ENCODE measurements at regions not wholly inside any gene's neighbourhood (a gene's known extent, or its start where the extent isn't known, plus 50 kb on each side); places are given as distances from the start of the nearest gene placed in this dataset.
"Not testable (repeated sequence)": the region's sequence is repeated elsewhere in the genome, so short reads cannot be mapped to it uniquely, and the experiment has no call there.

GRCh38 chr5:89351975-89352374 is 469.0 kb upstream of the MEF2C start:
- DNase-seq (ENCODE audit: low read depth in 2 of 2): no peak

- no peak for DNase-seq (ENCODE audit: low read depth in 2 of 2)
Measured at GRCh38 chr5:89351222-89351621, 468.2 kb upstream of the MEF2C start.

- no peak for DNase-seq (ENCODE audit: low read depth in 2 of 2)
Measured at GRCh38 chr5:89350684-89351083, 467.7 kb upstream of the MEF2C start.

GRCh38 chr5:89349246-89349980 is 466.4 kb upstream of the MEF2C start:
- DNase-seq (ENCODE audit: low read depth in 2 of 2): no peak

GRCh38 chr5:89346573-89346972 is 463.6 kb upstream of the MEF2C start:
- DNase-seq (ENCODE audit: low read depth in 2 of 2): no peak

GRCh38 chr5:89343666-89344065 is 460.7 kb upstream of the MEF2C start:
- DNase-seq (ENCODE audit: low read depth in 2 of 2): no peak

- DNase-seq (ENCODE audit: low read depth in 2 of 2): no peak
Measured at GRCh38 chr5:89342106-89342876, 459.3 kb upstream of the MEF2C start.

- DNase-seq (ENCODE audit: low read depth in 2 of 2): no peak
Measured at GRCh38 chr5:89338935-89339334, 456.0 kb upstream of the MEF2C start.

GRCh38 chr5:89336111-89336510 is 453.1 kb upstream of the MEF2C start:
- no peak for DNase-seq (ENCODE audit: low read depth in 2 of 2)

GRCh38 chr5:89330140-89330539 is 447.2 kb upstream of the MEF2C start:
- DNase-seq (ENCODE audit: low read depth in 2 of 2): no peak

GRCh38 chr5:89327608-89328007 is 444.6 kb upstream of the MEF2C start:
- DNase-seq (ENCODE audit: low read depth in 2 of 2): no peak

- DNase-seq (ENCODE audit: low read depth in 2 of 2): no peak
Measured at GRCh38 chr5:89324990-89325389, 442.0 kb upstream of the MEF2C start.

- DNase-seq (ENCODE audit: low read depth in 2 of 2): no peak
Measured at GRCh38 chr5:89320421-89321277, 437.7 kb upstream of the MEF2C start.

- DNase-seq (ENCODE audit: low read depth in 2 of 2): not testable (repeated sequence)
Measured at GRCh38 chr5:89317838-89318237, 434.9 kb upstream of the MEF2C start.

GRCh38 chr5:89315286-89316100 is 432.5 kb upstream of the MEF2C start:
- no peak for DNase-seq (ENCODE audit: low read depth in 2 of 2)

- DNase-seq (ENCODE audit: low read depth in 2 of 2): no peak
Measured at GRCh38 chr5:89313804-89314588, 431.0 kb upstream of the MEF2C start.

GRCh38 chr5:89313044-89313443 is 430.1 kb upstream of the MEF2C start:
- no peak for DNase-seq (ENCODE audit: low read depth in 2 of 2)

GRCh38 chr5:89309268-89309667 is 426.3 kb upstream of the MEF2C start:
- no peak for DNase-seq (ENCODE audit: low read depth in 2 of 2)

- DNase-seq (ENCODE audit: low read depth in 2 of 2): no peak
Measured at GRCh38 chr5:89308606-89309040, 425.6 kb upstream of the MEF2C start.

GRCh38 chr5:89307972-89308371 is 425.0 kb upstream of the MEF2C start:
- no peak for DNase-seq (ENCODE audit: low read depth in 2 of 2)

- not testable (repeated sequence) for DNase-seq (ENCODE audit: low read depth in 2 of 2)
Measured at GRCh38 chr5:89307141-89307540, 424.2 kb upstream of the MEF2C start.

Measured in stimulated activated CD4-positive, alpha-beta T cell treated with anti-CD3 and anti-CD28 coated beads, Interleukin-4, amount 100 ng/mL, for 48 hours (primary cell).